ENCODE measurements at regions not wholly inside any gene's neighbourhood (a gene's known extent, or its start where the extent isn't known, plus 50 kb on each side); places are given as distances from the start of the nearest gene placed in this dataset.

DNA sequence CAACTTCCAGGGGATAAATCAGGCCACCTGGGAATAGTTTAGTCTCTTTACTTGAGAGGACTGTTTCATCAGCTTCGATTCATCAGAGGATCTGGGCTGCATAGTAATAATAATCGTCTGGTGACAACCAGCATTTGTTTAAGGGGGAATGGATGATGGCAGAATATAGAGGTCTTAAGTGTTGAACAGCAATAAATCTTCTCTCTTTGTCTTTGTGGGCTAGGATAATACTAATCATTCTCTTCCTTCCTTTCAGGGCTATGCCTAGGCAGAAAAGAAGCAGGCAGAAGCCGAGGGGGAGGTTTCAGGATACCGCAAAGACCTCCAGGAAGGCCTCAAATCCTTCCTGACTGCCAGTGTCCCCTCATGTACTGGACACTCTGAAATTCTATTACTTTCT is 150.4 kb upstream of the GAREM1 start:
- Histone ChIP-seq H3K27ac (ENCODE audit: low read length) (no peak overlapping the region), H3K9ac (ENCODE audit: low read depth, low read length) (no peak overlapping the region), H3K36me3 (ENCODE audit: insufficient read depth, low read depth, low read length) (no peaks in the 10 kb centered on the region), H3K4me3 (ENCODE audit: low read length) (no peak overlapping the region), H3K4me1 (ENCODE audit: insufficient read depth, low read length) (peaks cover 5% of the 10 kb centered on the region), H3K27me3 (ENCODE audit: insufficient read depth, low read length) (no peaks in the 10 kb centered on the region), H3K9me3 (ENCODE audit: insufficient read depth, low read depth, low read length) (no peaks in the 10 kb centered on the region)

DNA sequence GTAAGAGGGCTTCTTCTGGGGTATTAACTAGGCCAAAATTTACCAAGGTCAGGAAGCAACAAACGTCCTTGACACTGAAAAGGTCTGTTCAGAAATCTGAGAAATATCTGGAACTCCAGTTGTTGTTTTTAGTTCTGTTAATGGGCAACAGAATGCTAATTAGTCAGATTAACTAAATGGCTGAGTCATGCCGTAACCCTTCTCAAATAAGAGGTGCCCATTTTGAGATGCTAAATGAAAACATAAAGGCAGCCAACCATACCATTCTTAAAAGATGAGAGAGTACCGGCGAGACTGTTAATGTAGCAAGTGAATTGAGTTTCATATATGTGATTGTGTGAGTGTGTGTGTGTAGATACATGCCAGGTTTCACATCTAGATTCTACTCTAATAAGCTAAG is 147.9 kb upstream of the GAREM1 start:
- Histone ChIP-seq H3K4me1 (ENCODE audit: insufficient read depth, low read length) (peaks cover 5% of the 10 kb centered on the region), H3K9me3 (ENCODE audit: insufficient read depth, low read depth, low read length) (no peaks in the 10 kb centered on the region), H3K27ac (ENCODE audit: low read length) (no peak overlapping the region), H3K9ac (ENCODE audit: low read depth, low read length) (no peak overlapping the region), H3K27me3 (ENCODE audit: insufficient read depth, low read length) (no peaks in the 10 kb centered on the region), H3K4me3 (ENCODE audit: low read length) (no peak overlapping the region), H3K36me3 (ENCODE audit: insufficient read depth, low read depth, low read length) (no peaks in the 10 kb centered on the region)

DNA sequence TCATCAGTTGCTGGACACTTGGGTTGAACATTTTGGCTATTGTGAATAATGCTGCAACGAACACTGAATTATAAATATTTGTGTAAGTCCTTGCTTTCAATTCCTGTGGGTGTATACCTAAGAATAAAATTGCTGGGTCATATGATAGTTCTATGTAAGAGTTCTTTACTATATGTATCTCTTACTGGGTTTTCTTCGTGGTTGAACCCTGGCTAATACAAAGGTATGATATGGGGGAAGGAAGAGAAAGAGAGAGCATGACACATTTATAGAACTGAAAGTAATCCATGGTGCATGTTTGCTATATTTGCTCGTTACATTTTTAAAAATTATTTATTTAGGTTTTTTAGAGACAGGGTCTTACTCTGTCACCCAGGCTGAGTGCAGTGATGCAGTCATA is 143.1 kb upstream of the GAREM1 start:
- H3K4me3 ChIP-seq (ENCODE audit: low read length), result no peak overlapping the region
- no peak overlapping the region for H3K27ac ChIP-seq (ENCODE audit: low read length)
- H3K9me3 ChIP-seq (ENCODE audit: insufficient read depth, low read depth, low read length), result no peaks in the 10 kb centered on the region
- no peaks in the 10 kb centered on the region for H3K27me3 ChIP-seq (ENCODE audit: insufficient read depth, low read length)
- H3K4me1 ChIP-seq (ENCODE audit: insufficient read depth, low read length), result peaks cover 5% of the 10 kb centered on the region
- no peak overlapping the region for H3K9ac ChIP-seq (ENCODE audit: low read depth, low read length)
- no peaks in the 10 kb centered on the region for H3K36me3 ChIP-seq (ENCODE audit: insufficient read depth, low read depth, low read length)

DNA sequence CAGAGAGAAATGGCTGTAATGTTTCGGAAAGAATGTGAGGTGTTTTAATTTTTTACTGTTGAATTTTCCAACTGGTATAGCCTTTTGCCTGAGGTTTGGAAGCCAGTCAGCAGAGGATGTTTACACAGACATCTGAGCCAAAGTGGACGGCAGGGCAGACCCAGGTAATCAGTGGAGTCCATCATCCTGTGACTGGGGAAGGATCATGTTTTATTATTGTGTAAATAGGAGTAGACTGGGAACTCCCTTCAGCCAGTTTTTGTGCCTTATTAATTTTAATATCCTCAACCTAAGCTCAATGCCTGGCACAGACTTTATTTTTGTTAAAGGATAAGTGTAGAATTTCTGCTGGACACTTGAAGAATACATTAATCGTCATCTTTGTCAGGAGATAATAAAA is 142.0 kb upstream of the GAREM1 start:
- Histone ChIP-seq H3K9me3 (ENCODE audit: insufficient read depth, low read depth, low read length) (no peaks in the 10 kb centered on the region), H3K9ac (ENCODE audit: low read depth, low read length) (no peak overlapping the region), H3K27me3 (ENCODE audit: insufficient read depth, low read length) (no peaks in the 10 kb centered on the region), H3K4me1 (ENCODE audit: insufficient read depth, low read length) (no peaks in the 10 kb centered on the region), H3K4me3 (ENCODE audit: low read length) (no peak overlapping the region), H3K36me3 (ENCODE audit: insufficient read depth, low read depth, low read length) (no peaks in the 10 kb centered on the region), H3K27ac (ENCODE audit: low read length) (no peak overlapping the region)

DNA sequence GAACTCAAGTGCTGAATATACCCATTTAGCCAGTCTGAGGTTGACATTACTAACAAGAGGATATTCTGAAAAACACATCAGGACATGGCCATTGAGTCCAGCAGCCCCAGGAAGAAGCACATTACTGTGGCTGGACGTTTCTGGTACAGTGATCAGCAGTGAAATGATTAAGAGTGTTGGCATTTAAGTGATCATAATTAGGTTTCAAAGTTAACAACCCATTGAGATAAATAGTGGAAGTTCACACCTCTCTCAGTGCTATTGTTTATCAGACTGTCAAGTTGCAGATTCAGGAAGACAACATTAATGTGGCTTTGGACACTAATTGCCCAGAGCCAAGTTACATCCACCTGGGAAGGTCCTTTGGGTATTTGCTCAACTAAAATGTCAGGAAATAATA is 139.5 kb upstream of the GAREM1 start:
- Histone ChIP-seq H3K36me3 (ENCODE audit: insufficient read depth, low read depth, low read length) (no peaks in the 10 kb centered on the region), H3K9me3 (ENCODE audit: insufficient read depth, low read depth, low read length) (no peaks in the 10 kb centered on the region), H3K4me1 (ENCODE audit: insufficient read depth, low read length) (no peaks in the 10 kb centered on the region), H3K9ac (ENCODE audit: low read depth, low read length) (no peak overlapping the region), H3K27ac (ENCODE audit: low read length) (no peak overlapping the region), H3K4me3 (ENCODE audit: low read length) (no peak overlapping the region), H3K27me3 (ENCODE audit: insufficient read depth, low read length) (no peaks in the 10 kb centered on the region)

DNA sequence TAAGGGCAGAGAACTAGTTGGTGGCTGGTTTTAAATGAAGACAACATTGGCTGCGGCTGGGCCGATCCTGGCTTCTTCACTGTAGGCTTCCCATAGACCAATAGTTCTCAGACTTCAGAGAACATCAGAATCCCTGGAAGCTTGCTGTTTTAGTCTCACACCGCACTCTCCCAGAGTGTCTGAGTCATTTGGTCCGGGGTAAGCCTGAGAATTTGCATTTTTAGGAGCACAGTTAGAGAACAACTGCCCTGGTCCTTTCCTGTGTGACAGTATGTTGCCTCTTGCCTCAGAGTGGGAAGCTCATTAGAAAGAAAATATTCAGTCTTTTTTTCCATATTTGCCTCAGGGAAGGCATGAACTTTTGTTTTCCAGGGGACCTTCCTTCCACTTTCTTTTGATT is 137.1 kb upstream of the GAREM1 start:
- no peaks in the 10 kb centered on the region for H3K36me3 ChIP-seq (ENCODE audit: insufficient read depth, low read depth, low read length)
- no peak overlapping the region for H3K9ac ChIP-seq (ENCODE audit: low read depth, low read length)
- no peaks in the 10 kb centered on the region for H3K9me3 ChIP-seq (ENCODE audit: insufficient read depth, low read depth, low read length)
- H3K4me1 ChIP-seq (ENCODE audit: insufficient read depth, low read length), result no peaks in the 10 kb centered on the region
- H3K27me3 ChIP-seq (ENCODE audit: insufficient read depth, low read length), result no peaks in the 10 kb centered on the region
- H3K4me3 ChIP-seq (ENCODE audit: low read length), result no peak overlapping the region
- no peak overlapping the region for H3K27ac ChIP-seq (ENCODE audit: low read length)

DNA sequence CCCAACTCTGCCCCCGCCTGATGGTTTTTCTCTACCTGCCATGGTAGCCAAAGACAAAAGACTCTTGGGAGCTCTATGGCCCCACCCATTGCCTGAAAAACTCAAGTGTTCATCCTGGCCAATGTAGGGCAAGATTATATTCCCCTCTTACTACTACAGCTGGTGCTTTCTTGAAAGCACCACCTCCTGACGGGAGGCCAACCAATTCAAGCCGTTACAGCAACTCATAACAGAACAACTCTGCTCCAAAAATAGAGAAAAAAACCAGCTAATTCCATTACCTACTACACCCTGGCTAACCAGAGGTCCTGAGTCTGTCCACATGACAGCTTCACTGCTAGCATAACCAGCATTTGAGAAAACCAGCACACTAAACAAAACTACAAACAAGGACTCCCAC is 127.5 kb upstream of the GAREM1 start:
- Histone ChIP-seq H3K36me3 (ENCODE audit: insufficient read depth, low read depth, low read length) (no peaks in the 10 kb centered on the region), H3K9me3 (ENCODE audit: insufficient read depth, low read depth, low read length) (no peaks in the 10 kb centered on the region), H3K9ac (ENCODE audit: low read depth, low read length) (no peak overlapping the region), H3K4me3 (ENCODE audit: low read length) (no peak overlapping the region), H3K27me3 (ENCODE audit: insufficient read depth, low read length) (no peaks in the 10 kb centered on the region), H3K27ac (ENCODE audit: low read length) (no peak overlapping the region), H3K4me1 (ENCODE audit: insufficient read depth, low read length) (no peaks in the 10 kb centered on the region)

DNA sequence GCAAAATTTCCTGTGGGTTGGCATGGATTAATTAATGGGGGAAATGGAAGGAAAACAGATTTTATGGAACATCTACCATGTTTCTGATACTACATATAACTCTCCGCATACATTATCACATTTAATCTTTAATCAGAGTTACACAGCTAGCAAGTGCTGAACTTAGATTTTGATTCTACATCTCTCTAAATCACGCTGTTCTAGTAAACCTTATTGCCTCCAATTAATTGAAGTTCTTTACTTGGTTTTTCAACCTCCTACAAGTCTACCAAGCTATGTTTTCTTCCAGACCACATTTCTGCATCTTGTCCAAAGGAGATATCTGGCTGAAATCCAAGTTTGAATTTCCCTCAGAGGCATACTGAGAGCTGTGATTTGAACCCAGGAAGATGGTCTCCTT is 125.8 kb upstream of the GAREM1 start:
- no peak overlapping the region for H3K4me3 ChIP-seq (ENCODE audit: low read length)
- H3K36me3 ChIP-seq (ENCODE audit: insufficient read depth, low read depth, low read length), result no peaks in the 10 kb centered on the region
- no peak overlapping the region for H3K27ac ChIP-seq (ENCODE audit: low read length)
- H3K27me3 ChIP-seq (ENCODE audit: insufficient read depth, low read length), result no peaks in the 10 kb centered on the region
- no peaks in the 10 kb centered on the region for H3K9me3 ChIP-seq (ENCODE audit: insufficient read depth, low read depth, low read length)
- H3K4me1 ChIP-seq (ENCODE audit: insufficient read depth, low read length), result no peaks in the 10 kb centered on the region
- no peak overlapping the region for H3K9ac ChIP-seq (ENCODE audit: low read depth, low read length)

DNA sequence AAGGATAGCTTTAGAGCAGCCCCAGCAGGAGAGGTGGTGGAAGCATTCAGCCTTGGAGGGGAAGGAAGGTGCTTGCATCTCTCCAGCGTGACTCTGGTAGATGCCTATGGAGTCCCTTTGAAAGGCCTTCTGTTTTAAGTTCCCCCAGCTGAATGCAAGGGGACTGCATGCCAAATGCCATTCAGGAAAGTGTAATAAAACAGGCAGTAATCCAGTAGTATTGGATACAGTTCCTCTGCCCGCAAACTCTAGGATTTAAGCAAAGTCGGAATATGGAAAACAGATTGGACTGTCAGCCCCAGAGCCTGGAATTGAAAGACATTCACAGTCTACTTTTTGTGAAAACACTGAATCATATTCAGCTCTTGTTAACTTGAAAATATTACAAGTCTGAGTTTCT is 125.2 kb upstream of the GAREM1 start:
- H3K4me3 ChIP-seq (ENCODE audit: low read length), result no peak overlapping the region
- no peak overlapping the region for H3K9ac ChIP-seq (ENCODE audit: low read depth, low read length)
- H3K4me1 ChIP-seq (ENCODE audit: insufficient read depth, low read length), result no peaks in the 10 kb centered on the region
- no peaks in the 10 kb centered on the region for H3K27me3 ChIP-seq (ENCODE audit: insufficient read depth, low read length)
- no peak overlapping the region for H3K27ac ChIP-seq (ENCODE audit: low read length)
- H3K9me3 ChIP-seq (ENCODE audit: insufficient read depth, low read depth, low read length), result no peaks in the 10 kb centered on the region
- no peaks in the 10 kb centered on the region for H3K36me3 ChIP-seq (ENCODE audit: insufficient read depth, low read depth, low read length)

DNA sequence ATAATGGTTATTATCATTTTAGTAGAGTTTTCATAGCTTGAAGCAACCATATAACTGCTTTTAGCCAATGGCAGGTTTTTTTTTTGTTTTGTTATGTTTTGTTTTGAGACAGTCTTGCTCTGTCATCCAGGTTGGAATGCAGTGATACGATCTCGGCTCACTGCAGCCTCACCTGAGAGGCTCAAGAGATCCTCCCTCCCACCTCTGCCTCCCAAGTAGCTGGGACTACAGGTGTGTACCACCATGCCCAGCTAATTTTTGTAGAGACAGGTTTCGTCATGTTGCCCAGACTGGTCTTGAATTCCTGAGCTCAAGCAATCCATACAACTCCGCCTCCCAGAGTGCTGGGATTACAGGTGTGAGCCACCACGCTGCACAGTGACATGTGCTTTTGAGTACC is 117.5 kb upstream of the GAREM1 start:
- no peaks in the 10 kb centered on the region for H3K9me3 ChIP-seq (ENCODE audit: insufficient read depth, low read depth, low read length)
- H3K27ac ChIP-seq (ENCODE audit: low read length), result no peak overlapping the region
- H3K4me1 ChIP-seq (ENCODE audit: insufficient read depth, low read length), result no peaks in the 10 kb centered on the region; the same call in 1 of the 2 replicates
- H3K9ac ChIP-seq (ENCODE audit: low read depth, low read length), result no peak overlapping the region
- no peak overlapping the region for H3K4me3 ChIP-seq (ENCODE audit: low read length)
- no peaks in the 10 kb centered on the region for H3K36me3 ChIP-seq (ENCODE audit: insufficient read depth, low read depth, low read length)
- no peaks in the 10 kb centered on the region for H3K27me3 ChIP-seq (ENCODE audit: insufficient read depth, low read length)

DNA sequence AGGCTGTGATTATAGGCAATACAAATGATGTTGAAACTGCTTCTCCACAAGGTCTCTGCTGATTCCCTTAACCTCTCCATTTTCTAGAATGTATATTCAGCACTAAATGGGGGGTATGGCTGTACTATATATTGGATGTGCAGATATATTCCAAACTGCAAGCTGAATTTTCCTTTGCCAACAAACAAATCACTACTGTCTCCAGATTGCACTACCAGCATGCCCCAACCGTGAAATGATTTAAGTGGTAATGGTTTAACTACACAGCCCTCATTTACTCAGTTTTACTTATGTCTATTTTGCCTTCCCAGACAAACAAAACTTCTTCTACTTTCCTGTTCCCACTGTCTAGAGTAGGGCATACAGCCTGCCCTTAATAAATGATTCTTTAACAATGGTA is 112.7 kb upstream of the GAREM1 start:
- Histone ChIP-seq H3K4me1 (ENCODE audit: insufficient read depth, low read length) (no peaks in the 10 kb centered on the region; the same call in 1 of the 2 replicates), H3K9ac (ENCODE audit: low read depth, low read length) (no peak overlapping the region), H3K27ac (ENCODE audit: low read length) (no peak overlapping the region), H3K9me3 (ENCODE audit: insufficient read depth, low read depth, low read length) (no peaks in the 10 kb centered on the region), H3K36me3 (ENCODE audit: insufficient read depth, low read depth, low read length) (no peaks in the 10 kb centered on the region), H3K4me3 (ENCODE audit: low read length) (no peak overlapping the region), H3K27me3 (ENCODE audit: insufficient read depth, low read length) (no peaks in the 10 kb centered on the region)

DNA sequence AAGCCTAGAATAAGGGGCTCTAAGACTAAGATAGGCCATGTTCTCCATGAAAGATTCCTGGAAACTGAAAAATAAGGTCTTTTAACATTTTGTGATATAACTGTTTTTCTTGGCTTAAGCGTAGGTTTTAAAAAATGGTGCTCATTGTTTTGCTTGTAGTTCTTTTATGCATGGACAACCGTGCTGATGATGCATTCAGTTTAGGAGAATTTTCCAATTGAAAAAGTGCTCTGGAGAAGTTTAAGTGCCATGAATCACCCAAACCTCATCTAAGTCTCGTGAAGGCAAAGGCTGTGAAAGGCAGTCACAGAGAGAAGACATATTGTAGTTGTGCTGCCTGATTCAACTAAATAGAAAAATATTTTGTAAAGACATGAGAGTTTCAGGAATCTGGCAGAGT is 111.8 kb upstream of the GAREM1 start:
- H3K4me3 ChIP-seq (ENCODE audit: low read length), result no peak overlapping the region
- H3K36me3 ChIP-seq (ENCODE audit: insufficient read depth, low read depth, low read length), result no peaks in the 10 kb centered on the region
- H3K27ac ChIP-seq (ENCODE audit: low read length), result no peak overlapping the region
- no peak overlapping the region for H3K9ac ChIP-seq (ENCODE audit: low read depth, low read length)
- H3K27me3 ChIP-seq (ENCODE audit: insufficient read depth, low read length), result no peaks in the 10 kb centered on the region
- no peaks in the 10 kb centered on the region; the same call in 1 of the 2 replicates for H3K4me1 ChIP-seq (ENCODE audit: insufficient read depth, low read length)
- no peaks in the 10 kb centered on the region; the same call in 1 of the 2 replicates for H3K9me3 ChIP-seq (ENCODE audit: insufficient read depth, low read depth, low read length)

DNA sequence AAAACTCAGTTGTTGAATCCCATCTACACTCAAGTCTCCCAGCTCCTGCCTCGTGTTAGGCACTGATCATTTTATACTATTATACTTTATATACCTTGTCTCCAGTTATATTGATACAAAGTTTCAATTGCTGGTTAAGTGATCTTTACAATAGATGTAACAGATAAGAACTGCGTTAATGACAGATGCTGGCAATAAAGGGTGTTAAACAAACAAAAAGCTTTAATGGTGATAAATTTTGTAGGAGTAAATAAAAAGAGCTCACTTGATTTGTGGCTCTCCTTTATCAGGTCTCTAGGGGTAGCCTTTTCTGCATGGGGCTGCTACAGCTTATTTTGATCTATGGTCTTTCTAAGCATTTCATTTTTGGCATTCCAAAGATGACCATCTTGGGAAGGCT is 106.9 kb upstream of the GAREM1 start:
- Histone ChIP-seq H3K9ac (ENCODE audit: low read depth, low read length) (no peak overlapping the region), H3K9me3 (ENCODE audit: insufficient read depth, low read depth, low read length) (no peaks in the 10 kb centered on the region; the same call in 1 of the 2 replicates), H3K4me1 (ENCODE audit: insufficient read depth, low read length) (no peaks in the 10 kb centered on the region; the same call in 1 of the 2 replicates), H3K27ac (ENCODE audit: low read length) (no peak overlapping the region), H3K4me3 (ENCODE audit: low read length) (no peak overlapping the region), H3K27me3 (ENCODE audit: insufficient read depth, low read length) (no peaks in the 10 kb centered on the region), H3K36me3 (ENCODE audit: insufficient read depth, low read depth, low read length) (no peaks in the 10 kb centered on the region)

Data from iPS-20b (cell line).